HG03460 (cell line): ENCODE measurements at regions not wholly inside any gene's neighbourhood (a gene's known extent, or its start where the extent isn't known, plus 50 kb on each side); places are given as distances from the start of the nearest gene placed in this dataset.

Experiments used
- ATAC-seq: cut with Tn5 transposase; IDR thresholded peaks from one replicate; pipeline ENCODE4 v1.9.1; 2021; ENCODE audit not compliant: unreplicated experiment

GRCh38 chr5:133715616-133716015 lies 103.3 kb upstream of the FSTL4 start:
- ATAC-seq = no peak

- no peak for ATAC-seq
Measured at GRCh38 chr5:133715216-133715615, 102.9 kb upstream of the FSTL4 start.

DNA sequence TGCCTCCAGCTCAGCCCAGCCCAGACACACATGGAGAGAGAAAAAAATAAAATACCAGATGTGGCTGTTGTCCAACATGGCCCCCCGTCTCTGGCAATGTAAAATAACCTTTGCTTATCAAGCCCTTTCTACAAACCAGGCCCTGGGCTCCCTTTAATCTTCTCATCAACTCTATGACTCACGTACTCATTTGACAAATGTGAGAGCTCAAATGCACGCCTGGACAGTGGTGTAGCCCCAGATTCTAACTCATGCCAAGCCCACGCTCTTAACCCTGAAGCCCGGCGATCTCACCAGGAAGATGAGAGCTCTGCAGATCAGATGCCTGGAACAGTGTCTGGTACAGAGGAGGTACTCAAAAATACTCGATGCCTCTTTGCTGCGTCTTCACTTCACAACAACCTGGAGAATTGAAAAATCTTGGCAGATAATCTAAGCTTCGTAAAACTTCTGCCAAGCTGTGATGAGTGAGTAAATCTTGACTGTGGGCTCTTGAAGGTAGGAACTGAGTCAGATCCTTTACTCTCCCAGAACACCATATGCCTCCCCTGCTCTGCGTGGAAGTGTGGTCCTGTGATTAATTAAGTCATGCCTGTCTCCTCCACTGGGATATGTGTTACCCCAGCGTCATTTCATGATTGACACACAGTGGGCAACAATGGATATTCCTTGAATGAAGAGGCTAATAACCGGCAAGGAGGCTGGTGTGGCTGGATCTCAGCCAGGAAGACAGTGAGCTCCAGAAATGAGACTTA lies 102.0 kb upstream of the FSTL4 start:
- ATAC-seq = no peak

- no peak for ATAC-seq
Measured at GRCh38 chr5:133713751-133714150, 101.4 kb upstream of the FSTL4 start.

DNA sequence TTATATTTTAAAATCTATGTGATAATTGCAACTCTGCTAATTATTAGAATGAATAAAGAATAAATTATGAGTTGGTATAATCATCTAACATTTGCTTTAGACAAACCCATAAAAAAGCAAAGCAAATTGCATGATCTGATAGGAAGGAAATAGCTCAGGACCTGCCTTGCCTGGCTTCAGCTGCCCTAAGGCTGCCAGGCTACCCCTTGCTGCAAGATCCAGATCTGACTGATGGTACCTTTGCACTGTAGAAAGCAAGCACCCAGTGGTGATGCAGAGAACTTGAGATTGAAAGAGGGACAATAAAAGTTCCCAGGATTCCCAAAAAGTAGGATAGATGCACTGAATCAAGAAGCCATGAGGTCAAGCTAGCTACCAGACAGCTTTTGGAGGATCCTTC lies 100.9 kb upstream of the FSTL4 start:
- no peak for ATAC-seq

DNA sequence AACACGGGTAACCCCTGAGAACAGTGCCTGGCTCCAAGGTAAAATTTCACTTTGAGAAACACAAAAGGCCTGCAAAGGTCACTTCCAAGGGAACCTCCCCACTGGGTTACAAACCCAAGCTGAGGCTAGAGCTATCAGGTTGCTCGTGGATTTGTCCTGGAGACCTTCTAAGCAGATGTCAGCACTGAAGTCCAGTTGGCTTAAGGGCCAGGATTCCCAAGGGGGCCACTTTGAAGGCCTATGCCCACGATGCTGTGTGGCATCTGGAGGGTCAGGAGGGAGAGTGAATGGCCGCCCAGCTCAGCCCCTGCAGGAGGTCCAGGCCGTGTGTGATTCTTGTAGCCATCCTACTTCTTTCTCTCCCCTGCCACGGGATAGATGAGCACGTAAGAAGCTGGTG lies 100.2 kb upstream of the FSTL4 start:
- ATAC-seq = no peak

DNA sequence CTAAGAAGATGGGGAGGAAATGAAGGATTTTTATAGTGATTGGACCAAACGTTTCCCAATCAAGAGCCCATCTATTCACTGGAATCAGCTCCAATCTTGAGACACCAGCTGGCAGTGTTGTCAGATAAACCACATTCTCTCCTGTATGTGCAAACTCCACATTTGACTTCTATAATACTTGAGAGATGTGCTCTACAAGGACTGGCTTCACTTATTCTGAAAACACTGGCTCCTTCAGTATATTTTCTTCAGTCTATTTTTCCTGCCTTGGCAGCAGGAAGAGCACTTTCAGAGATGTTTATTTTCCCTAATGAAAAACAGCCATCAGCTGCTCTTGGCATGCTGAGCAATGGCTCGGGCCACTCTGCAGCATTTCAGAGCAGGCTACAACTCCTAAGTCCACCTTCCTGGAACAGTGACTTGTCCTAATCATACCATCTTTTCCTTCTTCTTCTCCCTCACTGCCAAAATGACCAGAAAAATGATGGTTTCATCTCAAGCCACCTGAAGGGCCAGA lies 96.9 kb upstream of the FSTL4 start:
- no peak for ATAC-seq

GRCh38 chr5:133708331-133708850 lies 96.0 kb upstream of the FSTL4 start:
- no peak for ATAC-seq

GRCh38 chr5:133707629-133708028 lies 95.3 kb upstream of the FSTL4 start:
- no peak for ATAC-seq

- ATAC-seq = no peak
Measured at GRCh38 chr5:133706506-133707430, 94.4 kb upstream of the FSTL4 start.

- no peak for ATAC-seq
Measured at GRCh38 chr5:133705331-133705730, 93.0 kb upstream of the FSTL4 start.

DNA sequence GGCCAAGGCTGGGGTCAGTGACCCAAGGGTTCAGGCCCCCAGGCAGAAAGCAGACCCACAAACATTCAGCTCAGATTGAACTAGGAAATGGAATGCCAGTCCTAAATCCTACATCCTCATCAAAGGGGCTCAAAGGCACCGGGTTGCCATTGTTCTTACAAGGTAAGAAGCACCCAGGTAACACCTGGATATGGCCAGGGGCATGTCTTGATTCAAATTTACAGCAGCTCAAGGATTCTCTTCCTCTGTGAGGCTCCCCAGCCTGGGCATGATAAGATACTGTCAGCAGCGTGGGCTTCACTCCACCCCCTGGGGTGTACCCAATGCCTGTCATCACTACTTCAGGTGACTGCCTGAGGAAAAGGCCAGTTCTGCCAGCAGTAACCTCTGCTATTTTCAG lies 92.1 kb upstream of the FSTL4 start:
- no peak for ATAC-seq

- no peak for ATAC-seq
Measured at GRCh38 chr5:133703935-133704334, 91.6 kb upstream of the FSTL4 start.

- ATAC-seq = no peak
Measured at GRCh38 chr5:133702791-133703770, 90.7 kb upstream of the FSTL4 start.

- ATAC-seq = no peak
Measured at GRCh38 chr5:133701871-133702270, 89.5 kb upstream of the FSTL4 start.

DNA sequence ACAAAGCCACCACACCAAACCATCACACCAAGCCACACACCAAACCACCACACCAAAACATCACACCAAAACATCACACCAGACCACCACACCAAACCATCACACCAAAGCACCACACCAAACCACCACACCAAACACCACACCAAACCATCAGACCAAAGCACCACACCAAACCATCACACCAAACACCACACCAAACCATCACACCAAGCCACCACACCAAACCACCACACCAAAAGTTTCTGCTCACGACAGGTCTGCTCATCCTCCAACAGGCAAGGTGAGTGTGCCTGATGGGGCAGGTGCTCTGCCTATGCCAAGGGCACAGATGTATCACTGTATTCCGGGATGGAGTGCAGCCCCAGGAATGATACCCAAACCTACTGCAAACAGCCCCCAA lies 87.9 kb upstream of the FSTL4 start:
- ATAC-seq = no peak

- ATAC-seq = no peak
Measured at GRCh38 chr5:133698646-133699526, 86.5 kb upstream of the FSTL4 start.

DNA sequence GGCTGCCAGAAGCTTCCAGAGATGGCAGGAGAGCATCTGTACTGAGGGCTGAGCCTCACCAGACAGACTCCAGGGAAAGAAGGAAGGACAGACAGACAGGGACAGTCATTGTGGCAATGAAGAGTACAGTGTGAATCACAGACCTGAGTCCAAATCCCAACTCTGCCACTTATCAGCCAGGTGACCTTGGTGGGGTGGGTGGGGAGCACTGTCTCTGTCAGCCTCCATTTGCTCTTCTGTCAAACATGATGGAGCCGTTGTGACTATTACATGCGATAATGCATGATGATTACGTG lies 85.9 kb upstream of the FSTL4 start:
- ATAC-seq = no peak

GRCh38 chr5:133697536-133698258 lies 85.4 kb upstream of the FSTL4 start:
- ATAC-seq = no peak
